Kidney capillary endothelial cell (primary cell): ENCODE measurements at regions not wholly inside any gene's neighbourhood (a gene's known extent, or its start where the extent isn't known, plus 50 kb on each side); places are given as distances from the start of the nearest gene placed in this dataset.
A peak's percentile ranks its signal among the peaks of the same experiment; 100 is the strongest.
"Not testable (repeated sequence)": the region's sequence is repeated elsewhere in the genome, so short reads cannot be mapped to it uniquely, and the experiment has no call there.

Experiments used
- DNase-seq: peaks from one replicate; pipeline ENCODE4 v3.0.0-alpha.2; 2018; ENCODE audit warnings: low spot score

DNA sequence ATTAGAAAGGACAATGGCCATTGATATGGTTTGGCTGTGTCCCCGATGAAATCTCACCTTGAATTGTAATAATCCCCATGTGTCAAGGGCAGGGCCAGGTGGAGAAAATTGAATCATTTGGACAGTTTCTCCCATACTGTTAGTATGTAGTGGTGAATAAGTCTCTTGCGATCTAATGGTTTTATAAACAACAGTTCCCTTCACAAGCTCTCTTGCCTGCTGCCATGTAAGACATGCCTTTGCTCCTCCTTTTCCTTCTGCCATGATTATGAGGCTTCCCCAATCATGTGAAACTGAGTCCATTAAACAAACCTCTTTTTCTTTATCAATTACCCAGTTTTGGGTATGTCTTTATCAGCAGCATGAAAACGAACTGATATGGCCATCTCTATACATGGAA lies 302.7 kb downstream of the SFMBT2 start:
- DNase-seq, result no peak

DNA sequence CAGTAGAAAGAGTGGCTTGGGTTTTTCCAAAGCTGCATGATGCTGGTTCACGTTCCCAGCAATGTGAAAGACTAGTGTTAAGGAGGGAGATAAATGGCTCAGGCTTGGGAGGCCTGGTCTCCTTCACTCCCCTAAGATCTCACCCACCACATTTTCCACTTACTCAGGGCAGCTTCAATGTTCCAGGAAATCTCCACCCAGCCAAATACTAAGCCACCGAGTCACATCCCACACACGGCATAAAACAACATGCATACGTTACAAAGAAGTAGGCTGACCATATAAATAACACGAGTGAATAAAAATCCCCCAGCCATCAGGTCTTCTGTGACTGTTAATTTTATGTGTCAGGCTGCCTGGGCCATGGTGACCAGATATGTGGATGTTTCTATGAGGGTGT lies 303.5 kb downstream of the SFMBT2 start:
- DNase-seq, result peak; percentile 23

DNA sequence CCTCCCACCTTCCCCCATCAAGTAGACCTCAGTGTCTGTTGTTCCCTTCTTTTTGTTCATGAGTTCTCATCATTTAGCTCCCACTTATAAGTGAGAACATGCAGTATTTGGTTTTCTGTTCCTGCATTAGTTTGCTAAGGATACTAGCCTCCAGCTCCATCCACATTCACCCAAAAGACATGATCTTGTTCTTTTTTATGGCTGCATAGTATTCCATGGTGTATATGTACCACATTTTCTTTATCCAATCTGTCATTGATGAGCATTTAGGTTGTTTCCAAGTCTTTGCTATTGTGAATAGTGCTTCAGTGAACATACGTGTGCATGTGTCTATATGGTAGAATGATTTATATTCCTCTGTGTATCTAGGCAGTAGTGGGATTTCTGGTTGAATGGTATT lies 306.5 kb downstream of the SFMBT2 start:
- DNase-seq, result not testable (repeated sequence)

DNA sequence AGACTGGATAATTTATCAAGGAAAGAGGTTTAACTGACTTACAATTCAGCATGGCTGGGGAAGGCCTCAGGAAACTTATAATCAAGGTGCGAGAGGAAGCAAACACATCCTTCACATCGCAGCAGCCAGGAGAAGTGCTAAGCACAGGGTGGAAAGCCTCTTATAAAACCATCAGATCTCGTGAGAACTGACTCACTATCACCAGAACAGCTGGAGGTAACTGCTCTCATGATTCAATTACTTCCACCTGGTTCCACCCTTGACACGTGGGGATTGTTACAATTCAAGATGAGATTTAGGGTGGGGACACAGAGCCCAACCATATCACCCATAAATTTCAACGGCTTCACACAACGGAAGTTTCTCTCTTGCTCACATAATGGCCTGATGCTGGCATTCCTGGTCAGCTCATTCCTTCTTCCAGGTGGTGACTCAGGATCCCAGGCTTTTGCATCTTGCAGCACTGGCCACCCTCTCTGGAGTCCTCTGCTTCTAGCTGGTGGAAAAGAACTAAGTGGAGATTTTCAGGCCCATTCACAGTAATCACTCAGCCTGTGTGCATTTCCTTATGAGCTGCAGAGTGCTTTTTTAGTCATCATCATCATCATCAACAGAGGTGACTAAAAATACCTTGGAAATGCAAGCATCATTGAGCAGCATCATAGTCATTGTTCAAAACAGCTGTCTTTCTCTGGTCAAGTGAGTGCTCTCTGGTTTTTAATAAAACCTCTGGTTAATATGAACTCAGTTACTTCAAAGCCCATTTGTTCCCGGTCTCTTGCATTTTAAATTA lies 308.1 kb downstream of the SFMBT2 start:
- no peak for DNase-seq

DNA sequence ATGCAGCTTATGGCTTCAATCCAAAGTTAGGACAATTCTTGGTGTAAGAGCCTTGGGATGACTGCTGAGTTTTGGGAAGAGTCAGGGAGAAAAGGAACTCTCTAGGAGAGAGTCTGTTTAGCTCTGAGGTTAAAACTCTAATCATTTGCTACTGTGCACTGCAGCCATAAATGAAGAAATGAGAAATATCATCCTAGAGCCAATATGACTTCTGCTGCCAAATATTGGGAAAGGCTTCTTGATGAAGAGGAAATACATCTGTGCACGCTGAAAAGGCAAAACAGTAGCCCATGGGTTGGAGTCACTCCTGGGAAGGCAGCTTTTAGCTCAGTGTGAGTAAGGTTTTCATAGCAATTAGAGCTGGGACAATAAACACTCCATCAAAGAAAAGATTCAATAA lies 308.8 kb downstream of the SFMBT2 start:
- DNase-seq, result no peak

DNA sequence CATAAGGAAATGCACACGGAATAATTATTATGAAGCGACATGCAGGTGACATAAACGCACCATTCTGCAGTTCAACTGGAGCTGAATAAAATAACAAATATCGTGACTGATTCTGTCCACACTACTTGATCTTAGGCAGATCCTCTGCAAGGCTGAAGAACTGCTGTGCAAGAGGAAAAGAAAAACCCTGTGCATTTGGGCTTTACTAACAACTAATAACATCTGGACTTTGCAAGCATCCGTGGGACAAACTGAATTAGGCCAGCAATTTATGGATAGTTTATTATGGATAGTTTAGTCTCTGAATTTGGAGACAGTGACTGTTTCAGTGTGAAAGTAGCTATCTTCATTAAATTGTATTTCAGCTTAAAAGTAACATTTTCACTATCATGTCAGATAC lies 309.4 kb downstream of the SFMBT2 start:
- DNase-seq, result no peak

DNA sequence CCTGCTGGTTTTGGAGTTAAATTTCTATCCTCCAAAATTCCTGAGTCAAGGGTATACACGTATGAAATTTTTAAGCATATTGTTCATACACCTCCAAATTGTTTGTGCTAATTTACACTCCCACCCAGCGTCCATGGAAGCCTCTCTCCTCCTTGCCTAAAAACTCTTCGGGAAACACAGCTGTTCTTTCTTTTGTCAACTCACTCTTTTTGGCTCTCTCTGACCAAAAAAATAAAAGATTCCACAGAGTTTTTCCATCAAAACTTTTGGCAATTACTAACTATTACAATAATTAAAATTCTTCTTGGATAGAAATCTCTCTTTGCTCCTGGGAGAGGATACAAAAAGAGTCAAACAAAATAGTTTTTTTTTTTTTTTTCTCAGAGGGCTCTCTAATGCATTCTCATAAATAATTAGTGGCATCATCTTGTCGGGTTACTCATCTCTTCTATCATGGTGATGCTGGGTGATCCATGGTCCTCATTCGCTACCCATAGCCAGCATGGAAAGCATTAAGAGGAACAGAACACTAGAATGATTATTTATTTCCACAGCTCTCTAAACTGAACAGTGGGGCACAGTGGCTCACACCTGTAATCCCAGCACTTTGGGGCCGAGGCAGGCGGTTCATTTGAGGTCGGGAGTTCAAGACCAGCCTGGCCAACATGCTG lies 310.7 kb downstream of the SFMBT2 start:
- DNase-seq, result no peak

DNA sequence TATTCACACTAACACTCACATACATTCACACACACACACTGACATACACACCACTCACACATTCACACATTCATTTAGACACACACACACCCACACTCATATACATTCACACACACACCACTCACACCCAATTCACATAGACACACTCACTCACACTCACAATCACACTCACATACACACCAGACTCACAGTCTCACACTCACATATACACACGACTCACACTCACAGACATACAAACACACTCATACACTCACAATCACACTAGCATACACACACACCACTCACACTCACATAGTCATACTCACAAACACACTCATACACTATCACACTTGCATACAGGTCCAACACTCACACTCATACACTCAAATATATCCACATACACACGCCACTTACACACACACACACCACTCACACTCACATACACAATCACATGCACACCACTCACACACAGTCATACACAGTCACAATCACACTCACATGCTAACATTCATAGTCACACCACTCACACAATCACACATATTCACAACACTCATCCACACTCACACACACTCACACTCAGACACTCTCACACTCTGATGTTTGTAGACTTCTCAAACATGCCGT lies 312.6 kb downstream of the SFMBT2 start:
- DNase-seq, result no peak

DNA sequence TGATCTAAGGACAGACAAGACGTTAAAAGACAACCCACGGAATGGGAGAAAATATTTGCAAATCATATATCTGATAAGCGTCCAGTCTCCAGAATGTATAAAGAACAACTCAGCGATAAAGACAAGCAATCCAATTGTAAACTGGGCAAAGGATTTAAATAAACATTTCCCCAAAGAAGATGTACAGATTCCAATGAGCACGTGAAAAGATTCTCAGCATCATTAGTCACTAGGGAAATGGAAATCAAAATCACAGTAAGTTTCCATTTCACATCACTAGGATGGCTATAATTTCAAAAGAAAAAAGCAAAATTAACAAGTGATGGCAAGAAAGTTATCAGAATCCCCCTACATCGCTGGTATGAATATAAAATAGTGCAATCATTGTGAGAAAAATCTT lies 316.1 kb downstream of the SFMBT2 start:
- DNase-seq, result no peak

DNA sequence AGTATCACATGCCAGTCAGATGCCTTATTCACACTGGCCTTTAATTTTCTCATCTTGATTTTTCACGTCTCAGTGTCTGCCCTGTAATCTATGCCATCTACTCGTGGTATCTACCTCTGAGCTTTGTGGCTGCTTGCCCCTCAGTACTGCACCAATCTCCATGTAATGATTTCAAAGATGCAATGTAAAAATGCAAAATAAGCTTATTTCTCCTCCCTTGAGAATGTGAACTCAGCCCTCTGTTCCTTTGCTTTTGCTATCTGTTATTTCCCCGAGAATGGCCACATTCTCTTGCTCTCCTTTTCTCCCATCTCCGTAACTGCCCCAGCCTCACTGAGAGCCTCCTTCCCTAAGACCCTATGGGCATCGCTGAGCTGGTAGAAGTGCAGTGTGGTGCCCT lies 317.5 kb downstream of the SFMBT2 start:
- no peak for DNase-seq

DNA sequence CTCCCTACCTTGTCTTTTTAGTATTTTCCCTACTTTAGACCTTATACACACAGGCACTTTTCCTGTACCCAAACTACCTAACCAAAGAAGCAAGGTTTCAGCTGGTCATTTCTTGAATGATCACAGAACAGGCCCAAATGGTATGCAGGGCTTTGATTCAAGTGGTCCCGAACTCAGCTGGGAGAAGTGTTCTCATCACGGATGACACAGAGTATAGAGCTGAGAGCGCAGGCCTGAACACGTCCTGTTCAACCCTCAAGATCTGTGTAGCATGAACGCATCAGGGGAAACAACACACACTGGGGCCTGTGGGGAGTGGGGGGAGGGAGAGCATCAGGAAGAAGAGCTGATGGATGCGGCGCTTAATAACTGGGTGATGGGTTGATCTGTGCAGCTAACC lies 318.2 kb downstream of the SFMBT2 start:
- DNase-seq, result no peak

DNA sequence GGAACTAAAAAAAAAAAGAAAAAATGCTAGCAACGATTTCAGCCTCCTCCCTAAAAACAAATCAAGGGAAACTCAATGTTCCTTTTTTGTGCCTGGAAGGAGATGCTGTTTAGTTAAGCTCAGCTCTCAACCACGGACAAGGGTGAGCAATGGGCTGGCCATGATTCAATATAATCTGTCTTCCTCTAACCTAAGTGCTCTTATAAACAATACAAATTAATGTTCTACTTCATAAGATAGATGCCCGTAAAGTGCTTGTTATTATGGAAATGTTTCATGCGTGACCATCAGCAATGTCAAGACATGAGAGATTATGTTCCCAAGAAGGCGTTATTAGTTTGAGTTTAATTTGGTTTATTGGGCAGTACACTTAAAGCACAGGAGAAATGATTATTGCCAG lies 320.3 kb downstream of the SFMBT2 start:
- no peak for DNase-seq

DNA sequence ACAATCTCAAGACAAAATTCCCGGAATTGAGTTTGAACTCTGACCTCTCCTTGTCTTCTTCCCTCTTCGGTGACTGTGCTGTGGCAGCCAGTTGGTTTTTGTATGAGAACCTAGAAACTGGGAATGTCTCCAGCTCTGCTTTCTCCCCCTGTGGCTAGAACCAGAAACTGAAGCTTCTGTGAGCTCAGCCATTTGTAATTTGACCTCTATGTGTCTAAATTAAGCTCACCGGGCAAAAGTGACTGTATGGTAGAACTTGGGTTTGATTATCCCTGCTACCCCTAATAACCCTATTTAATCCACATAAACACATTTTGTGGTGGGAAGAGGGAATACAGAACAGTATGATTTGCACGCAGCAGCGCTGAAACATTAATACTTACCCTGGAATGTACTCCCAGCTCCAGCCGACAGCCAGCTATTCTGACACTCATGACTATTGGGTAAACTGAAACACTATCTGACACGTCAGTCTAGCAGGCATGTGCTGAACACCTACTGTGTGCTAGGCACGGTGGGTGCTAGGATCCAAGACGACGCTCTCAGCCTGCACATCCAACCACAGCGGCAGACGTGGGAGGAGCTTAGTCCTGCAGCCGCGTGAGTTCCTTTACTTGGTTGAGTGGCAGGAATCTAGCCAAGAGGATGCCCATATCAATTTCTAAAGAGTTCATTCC lies 324.8 kb downstream of the SFMBT2 start:
- peak; percentile 61 for DNase-seq

DNA sequence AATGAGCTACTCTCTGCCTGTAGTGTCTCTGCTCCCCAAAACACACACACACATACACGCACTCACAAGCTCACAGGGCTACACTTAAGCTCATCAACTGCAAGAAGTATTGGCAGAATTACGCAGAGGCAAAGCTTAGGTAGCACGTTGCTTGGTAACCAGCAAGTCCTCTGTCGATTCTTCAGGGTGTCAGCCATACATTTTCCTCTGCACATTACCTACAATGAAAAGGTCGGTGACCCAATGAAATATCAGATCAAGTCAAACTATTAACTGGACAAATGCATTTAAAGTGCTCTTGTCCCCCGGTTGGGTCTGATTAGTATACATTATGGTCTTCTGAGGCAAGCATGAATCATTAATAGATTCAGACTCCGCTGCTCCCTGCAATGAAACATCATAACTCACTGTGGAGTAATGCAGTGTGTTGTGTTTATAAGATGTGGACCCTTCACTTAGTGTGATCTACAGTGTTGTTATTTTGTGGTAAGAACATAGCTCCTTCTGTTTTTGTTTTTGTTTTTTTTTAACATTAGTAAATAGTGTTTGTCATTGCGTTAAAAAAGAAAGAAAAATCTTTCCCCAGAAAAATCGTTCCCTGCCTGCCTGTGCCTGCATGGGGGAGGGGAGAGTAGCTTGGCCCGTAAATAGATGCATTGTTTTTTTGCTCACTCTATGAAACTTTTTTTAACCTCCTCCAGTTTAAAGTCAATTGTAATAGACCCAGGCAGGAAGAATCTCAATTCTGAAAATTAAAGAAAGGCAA lies 325.5 kb downstream of the SFMBT2 start:
- DNase-seq, result peak; percentile 21

DNA sequence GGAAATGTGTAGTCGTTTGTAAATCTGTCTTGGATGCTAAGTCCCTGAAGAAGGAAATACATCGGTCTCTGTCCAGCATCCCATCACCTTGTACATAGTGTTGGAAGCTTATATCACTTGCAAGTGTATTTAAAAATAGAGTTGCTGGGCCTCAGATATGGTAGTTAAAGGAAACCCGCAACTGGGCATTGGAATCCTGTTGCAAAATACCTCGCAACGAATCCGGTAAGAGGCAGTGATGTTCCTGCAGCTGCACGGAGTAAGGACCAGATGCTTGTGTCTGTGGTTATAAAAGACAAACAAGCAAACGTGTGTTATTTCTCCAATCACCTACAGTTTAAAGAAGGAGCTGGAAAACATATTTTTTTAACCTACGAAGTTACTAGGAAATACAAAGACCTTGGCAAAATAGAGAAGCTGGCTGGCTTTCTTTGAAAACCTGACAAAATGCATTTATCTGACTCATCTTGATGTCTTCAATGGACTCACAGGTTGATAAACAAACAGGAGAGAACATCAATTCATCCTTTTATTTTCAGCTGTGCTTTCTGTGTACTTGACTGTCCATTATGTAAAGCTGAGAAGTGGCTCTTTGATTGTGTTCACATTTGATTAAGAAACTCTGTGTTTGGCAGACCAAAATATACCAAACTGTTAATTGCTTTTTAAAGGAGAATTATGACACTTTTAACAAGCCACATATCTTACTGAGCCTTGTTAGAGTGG lies 326.4 kb downstream of the SFMBT2 start:
- no peak for DNase-seq

DNA sequence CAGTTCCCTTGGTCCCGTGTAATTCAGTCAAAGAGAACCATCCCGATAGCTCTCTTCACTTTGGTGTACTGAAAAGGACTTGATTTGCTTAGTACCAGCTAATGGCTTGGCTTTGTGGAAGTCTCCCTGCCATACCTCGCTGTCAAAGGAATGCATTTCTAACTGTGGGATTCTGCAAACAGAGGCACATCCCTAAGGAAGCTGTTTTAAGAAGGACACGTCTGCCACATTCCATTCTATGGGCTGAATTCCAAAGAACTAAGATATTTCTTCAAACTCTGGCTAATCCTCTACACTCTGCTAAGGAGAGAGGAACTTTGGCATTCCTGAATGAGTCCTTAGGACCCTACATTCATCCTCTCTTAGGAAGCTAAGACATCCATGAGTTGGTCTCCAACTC lies 327.9 kb downstream of the SFMBT2 start:
- DNase-seq, result no peak

DNA sequence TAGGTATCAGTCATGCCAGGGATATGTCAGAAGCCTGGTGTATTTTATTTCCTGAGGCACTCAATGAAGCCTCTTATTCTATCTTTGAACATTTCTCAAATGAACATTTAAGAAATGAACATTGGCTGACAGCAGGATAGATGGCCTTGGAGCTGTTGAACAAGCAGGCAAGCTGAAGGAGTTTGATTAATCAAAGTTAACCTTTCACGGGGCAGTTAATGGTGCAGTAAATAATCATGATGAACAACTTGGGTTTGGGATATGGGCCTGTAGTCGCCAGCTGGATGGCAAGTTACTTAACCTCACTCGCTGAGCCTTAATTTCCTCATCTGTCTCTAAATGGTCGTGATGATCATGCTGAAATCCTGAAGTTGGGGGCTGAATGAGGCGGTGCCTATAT lies 333.0 kb downstream of the SFMBT2 start:
- DNase-seq, result no peak

DNA sequence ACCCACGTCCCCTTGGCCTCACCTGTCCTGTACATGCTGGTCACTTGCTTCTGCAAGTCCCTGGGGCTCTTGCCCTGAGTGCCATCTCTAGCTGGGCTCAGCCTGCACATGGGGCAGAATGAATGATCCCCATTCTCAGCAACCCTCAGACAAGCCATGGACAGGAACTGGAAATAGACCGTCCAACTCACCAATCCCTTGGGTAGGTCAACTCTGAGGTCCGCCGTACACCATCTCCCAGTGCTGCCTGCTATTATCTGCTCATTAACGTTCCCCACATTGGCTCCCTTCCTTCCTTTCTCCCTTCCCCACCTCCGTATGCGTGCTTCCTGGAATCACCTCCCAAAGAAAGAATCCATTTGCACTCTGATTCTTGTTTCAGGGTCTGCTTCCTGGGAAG lies 335.0 kb downstream of the SFMBT2 start:
- DNase-seq, result no peak

DNA sequence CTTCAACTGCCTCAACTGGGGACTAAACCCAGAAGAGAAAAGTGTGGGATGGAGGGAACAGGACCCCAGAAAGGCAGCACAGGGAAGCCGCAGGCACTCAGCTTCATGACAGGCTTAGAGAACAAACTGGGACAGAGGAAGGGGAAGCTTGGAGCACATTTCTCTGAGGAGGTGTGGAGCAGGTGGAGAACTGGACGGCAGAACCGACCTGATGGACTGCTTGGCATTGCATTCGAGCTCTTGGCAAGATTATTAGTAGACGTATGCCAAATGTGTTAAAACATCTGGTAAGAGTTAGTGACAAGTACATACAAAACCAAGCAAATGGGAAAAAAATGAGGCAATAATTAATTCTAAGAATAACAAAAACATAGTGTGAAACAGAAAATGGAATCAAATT lies 335.7 kb downstream of the SFMBT2 start:
- DNase-seq, result no peak

DNA sequence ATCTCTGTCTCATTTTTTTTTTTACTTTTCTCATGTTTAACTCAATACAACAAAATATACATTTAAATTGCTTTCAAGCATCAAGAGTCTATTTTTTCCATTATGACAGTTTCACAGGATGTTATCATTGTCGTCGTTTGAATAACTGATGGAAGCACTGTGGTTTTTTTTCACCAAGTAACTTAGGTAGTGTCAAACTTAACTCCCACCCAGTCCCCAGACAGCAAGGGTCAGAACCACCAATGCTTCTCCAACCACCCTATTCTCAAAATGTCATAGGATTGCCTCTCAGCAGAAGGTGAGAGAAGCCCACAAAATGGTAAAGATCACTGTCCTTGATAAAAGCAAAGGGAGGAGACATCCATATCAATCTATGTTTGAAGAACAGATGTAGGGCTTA lies 339.4 kb downstream of the SFMBT2 start:
- DNase-seq, result no peak

DNA sequence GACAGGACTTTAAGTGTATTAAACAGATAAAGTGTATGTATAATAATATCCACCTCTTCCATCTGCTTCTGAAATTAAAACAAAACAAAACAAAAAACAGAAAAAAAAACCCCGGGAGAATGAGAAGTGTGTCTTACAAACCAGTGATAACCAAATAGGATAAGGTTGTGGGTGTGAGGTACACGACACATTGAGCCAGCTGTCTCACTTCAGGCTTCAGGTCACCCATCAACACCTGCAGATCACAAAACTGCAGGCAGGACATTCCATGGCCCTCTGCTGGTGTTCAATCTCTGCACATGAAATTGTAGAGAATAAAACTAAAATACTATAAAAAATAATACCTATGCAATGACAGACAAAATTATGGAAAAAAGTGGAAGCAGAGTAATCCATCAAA lies 339.9 kb downstream of the SFMBT2 start:
- no peak for DNase-seq
